GM19328 (cell line): ENCODE measurements at regions not wholly inside any gene's neighbourhood (a gene's known extent, or its start where the extent isn't known, plus 50 kb on each side); places are given as distances from the start of the nearest gene placed in this dataset.

Experiments
- ATAC-seq: cut with Tn5 transposase; IDR thresholded peaks from one replicate; pipeline ENCODE4 v1.9.1; 2021; ENCODE audit warnings: mild to moderate bottlenecking, moderate library complexity; ENCODE audit not compliant: unreplicated experiment

DNA sequence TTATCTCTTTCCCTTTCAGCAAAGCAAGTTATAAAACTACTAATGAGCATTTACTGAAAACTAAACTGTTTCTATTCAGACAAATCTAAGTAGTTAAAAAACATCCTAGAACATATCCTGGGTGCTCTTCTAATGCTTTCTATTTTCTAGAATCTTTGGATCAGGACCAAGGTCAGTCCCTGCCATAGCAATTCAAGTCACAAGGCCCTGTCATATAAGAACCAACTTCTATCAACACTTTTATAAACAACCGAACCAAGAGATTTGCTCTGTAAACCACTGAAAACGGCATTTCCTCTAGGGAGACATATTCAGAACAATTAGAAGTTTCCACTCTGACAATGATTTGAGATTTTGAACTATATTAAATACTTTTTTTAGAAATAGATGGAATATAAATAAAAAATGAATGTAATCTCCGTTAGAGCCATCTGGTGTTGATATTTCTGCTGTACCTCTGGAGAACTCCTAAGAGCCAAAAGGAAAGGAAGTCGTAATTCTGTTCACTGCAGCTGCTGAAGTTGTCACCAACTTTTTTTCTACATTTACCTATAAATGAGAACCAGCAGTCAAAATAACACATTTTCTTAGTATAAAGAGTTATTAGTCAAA is 51.4 kb upstream of the LGSN start:
- no peak for ATAC-seq

- ATAC-seq = no peak
These were observed 53.3 kb upstream of the LGSN start for GRCh38 chr6:63372951-63373533.

- no peak for ATAC-seq
These were observed 69.5 kb upstream of the LGSN start for GRCh38 chr6:63389191-63389844.

DNA sequence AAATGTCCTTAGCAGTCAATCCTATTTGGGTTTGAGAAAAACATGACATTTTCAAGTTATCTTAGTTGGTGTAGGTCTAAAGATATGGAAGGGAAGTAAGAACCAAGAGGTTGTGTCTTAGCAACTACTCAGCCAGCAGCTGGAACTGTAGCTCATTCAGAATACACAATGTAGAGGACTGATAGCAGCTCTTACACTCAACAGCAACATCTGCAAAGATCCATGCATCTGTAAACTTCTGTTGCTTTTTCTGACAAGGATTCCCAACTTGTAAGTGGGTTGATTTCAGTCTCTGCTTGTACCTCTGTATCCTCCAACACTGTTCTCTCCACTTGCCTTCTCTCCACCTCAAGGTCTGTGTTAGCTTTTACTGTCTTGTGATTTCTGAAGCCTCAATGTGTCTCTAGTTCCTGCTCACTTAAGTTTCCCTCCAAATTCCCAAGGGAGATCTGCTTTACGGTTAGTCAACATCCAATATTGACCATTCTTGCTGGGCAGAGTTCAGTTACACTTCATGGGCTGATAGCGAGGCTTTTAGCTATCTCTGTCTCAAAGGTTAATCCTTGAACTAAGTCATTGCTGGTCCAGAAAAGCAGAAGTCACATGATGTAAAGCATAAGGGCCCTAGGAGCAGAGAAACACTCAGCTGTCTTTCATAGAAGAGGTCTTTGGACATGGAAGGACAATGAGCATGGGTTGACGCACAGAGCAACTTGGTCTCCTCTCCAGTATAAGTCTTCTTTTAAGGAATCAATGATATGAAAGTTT is 71.6 kb upstream of the LGSN start:
- no peak for ATAC-seq

GRCh38 chr6:63392092-63392724 is 72.4 kb upstream of the LGSN start:
- no peak for ATAC-seq

GRCh38 chr6:63394656-63395308 is 75.0 kb upstream of the LGSN start:
- ATAC-seq = no peak

DNA sequence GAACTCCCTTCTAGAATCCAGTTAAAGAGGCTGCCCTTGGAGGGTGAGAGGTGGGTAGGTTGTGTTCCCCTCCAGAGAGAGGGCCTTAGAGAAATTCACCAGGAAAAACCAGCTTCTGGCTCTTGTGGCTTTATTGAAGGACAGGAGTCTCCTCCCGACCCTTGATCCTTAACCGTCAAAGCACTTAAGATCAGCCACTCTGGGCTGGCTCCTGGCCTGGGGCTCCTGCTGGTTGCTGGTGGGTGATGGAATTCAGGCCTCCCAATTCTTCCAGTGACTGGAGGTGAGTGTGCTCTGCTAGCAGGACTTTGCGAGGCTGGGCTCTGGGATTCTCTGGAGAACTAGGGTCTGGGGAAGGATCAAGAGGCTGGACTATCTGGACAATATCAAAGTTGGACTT is 75.6 kb upstream of the LGSN start:
- ATAC-seq = no peak

DNA sequence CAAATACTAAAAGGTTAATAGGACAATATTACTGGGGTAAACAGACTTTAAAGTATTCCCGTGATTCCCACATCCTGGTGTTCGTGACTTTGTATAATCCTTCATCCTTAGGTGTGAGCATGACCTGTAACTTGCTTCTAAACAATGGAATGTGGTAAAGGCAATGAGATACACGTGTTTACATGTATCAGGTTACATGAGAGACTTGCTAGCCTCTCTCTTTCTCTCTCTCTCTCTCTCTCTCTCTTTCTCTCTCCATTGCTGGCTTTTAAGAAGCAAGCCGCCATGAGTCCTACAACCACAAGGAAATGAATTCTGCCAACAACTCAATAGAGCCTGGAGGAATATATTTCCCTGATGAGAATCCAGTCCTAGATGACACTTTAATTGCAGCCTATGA is 83.9 kb upstream of the LGSN start:
- ATAC-seq = no peak

- ATAC-seq = no peak
These were observed 90.9 kb upstream of the LGSN start for GRCh38 chr6:63410435-63411426.

DNA sequence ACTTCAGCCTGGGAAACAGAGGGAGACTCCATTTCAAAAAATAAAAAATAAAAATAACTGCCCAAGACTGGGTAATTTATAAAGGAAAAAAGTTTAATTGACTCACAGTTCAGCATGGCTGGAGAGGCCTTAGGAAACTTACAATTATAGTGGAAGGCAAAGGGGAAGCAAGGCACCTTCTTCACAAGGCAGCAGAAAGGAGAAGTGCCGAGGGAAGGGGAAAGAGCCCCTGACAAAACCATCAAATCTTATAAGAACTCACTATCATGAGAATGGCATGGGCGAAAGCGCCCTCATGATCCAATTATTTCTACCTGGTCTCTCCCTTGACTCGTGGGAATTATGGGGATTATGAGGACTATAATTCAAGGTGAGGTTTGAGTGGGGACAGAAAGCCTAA is 95.5 kb upstream of the LGSN start:
- ATAC-seq = no peak

GRCh38 chr6:63418741-63419140 is 99.0 kb upstream of the LGSN start:
- no peak for ATAC-seq

DNA sequence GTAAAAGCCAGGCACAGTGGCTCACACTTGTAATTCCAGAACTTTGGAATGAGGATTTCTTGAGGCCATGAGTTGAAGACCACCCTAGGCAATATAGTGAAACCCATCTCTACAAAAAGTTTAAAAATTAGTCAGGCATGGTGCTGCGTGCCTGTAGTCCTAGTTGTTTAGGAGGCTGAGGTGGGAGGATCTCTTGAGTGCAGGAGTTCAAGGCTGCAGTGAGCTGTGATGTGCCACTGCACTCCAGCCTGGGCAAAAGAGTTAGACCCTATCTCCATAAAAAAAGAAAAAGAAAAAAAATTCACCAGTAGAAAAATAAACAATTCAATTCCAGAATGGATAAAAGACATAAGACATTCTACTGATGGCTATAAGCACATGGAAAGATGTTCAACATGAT is 104.9 kb upstream of the LGSN start:
- ATAC-seq = no peak

- no peak for ATAC-seq
These were observed 105.7 kb upstream of the LGSN start for GRCh38 chr6:63425493-63425892.

DNA sequence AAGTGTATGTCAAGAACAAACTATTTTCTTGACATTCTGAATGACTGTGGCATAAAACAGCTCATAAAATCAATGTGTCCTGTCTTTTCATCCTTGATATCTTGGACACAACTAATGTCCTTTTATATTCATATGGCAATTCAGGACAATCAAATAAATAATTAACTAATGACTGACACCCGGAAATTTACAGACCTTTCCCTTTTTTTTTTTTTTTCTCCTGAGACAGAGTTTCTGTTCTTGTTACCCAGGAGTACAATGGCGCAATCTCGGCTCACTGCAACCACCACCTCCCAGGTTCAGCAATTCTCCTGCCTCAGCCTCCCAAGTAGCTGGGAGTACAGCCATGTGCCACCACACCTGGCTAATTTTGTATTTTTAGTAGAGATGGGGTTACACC is 107.1 kb upstream of the LGSN start:
- no peak for ATAC-seq

DNA sequence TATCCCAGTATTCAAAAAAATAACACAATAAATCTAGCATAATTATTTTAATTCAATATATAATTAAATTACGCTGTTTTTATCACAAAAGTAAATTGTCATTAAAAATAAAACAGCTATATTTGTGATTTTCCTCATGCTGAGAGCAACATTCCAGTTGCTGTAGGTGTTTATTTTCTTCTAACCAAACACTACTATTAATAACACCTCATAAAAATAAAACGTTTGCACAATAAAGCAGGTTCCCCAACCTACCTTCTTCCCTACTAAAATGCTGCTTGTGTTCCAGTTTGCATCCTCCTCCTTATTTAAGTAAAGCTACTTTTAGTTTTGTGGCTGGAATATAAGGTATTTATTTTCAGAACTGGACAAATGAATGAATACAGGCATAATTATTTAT is 108.2 kb upstream of the LGSN start:
- no peak for ATAC-seq

- no peak for ATAC-seq
These were observed 111.3 kb upstream of the LGSN start for GRCh38 chr6:63430985-63431519.

GRCh38 chr6:63434943-63435342 is 115.2 kb upstream of the LGSN start:
- ATAC-seq = no peak

- no peak for ATAC-seq
These were observed 116.6 kb upstream of the LGSN start for GRCh38 chr6:63436356-63436755.

- ATAC-seq = no peak
These were observed 117.3 kb upstream of the LGSN start for GRCh38 chr6:63437058-63437457.
